GM12873 (cell line): ENCODE measurements at regions not wholly inside any gene's neighbourhood (a gene's known extent, or its start where the extent isn't known, plus 50 kb on each side); places are given as distances from the start of the nearest gene placed in this dataset.

ENCODE experiments used
- TF ChIP-seq, protein P1 (sequence below): IDR thresholded peaks from 2 replicates; pipeline ENCODE4 v1.5.1; 2012; ENCODE audit warnings: low read depth, mild to moderate bottlenecking, moderate library complexity, low read length, control low read depth; ENCODE audit not compliant: insufficient read depth; ENCODE audit errors: missing control alignments

DNA sequence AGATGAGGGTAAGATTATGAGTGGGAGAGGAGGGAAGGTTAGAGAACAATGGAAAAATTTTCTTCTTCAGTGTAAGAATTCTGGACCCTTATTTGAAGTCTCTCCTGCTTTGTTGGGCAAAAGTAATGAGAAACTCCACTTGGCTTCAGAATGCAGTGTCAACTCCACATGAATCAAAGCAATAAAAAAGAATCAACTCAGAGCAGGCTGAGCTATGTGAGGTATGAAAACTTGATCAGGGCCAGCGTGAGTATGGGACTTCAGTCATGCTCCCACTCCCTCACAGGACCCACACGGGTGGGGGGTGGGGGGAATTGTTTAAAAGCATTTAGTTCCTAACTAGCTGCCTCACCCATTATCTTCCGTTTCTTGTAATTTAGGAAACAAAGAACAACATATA lies 502.2 kb downstream of the PDCD6IP start:
- TF ChIP-seq, protein P1, sequence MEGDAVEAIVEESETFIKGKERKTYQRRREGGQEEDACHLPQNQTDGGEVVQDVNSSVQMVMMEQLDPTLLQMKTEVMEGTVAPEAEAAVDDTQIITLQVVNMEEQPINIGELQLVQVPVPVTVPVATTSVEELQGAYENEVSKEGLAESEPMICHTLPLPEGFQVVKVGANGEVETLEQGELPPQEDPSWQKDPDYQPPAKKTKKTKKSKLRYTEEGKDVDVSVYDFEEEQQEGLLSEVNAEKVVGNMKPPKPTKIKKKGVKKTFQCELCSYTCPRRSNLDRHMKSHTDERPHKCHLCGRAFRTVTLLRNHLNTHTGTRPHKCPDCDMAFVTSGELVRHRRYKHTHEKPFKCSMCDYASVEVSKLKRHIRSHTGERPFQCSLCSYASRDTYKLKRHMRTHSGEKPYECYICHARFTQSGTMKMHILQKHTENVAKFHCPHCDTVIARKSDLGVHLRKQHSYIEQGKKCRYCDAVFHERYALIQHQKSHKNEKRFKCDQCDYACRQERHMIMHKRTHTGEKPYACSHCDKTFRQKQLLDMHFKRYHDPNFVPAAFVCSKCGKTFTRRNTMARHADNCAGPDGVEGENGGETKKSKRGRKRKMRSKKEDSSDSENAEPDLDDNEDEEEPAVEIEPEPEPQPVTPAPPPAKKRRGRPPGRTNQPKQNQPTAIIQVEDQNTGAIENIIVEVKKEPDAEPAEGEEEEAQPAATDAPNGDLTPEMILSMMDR: no peak

DNA sequence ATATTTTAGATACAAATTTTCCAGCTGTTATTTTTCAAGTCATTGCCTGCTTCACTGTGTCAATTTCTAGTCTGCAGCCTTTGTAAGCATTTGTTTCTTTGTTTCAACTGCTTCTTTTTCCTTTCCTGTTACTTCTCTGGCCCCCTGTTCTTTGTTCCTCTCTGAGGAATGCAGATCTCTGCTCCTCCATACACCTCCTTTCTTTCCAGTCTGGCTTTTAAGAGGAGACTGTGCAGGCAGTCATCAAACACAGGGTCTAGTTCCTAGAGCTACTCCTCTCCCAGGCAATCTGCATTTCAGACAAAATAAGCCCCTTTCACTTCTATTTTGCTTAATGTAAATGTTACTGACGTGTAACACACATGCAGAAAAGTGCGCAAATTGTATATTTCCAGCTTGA lies 502.9 kb downstream of the PDCD6IP start:
- TF ChIP-seq, protein P1: no peak

DNA sequence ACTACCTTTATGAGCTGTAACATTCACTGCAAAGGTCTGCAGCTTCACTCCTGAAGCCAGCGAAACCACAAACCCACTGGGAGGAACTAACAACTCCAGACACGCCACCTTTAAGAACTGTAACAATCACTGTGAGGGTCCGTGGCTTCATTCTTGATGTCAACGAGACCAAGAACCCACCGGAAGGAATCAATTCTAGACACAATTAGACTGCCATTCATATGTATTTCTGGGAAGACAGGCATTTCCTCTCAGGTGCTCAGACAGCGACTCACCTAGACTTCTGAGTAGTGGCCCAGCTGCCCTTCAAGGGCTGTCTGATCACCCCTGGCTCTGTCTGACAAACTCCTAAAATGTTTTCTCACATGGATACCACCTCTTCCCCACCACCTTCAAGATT lies 506.8 kb downstream of the PDCD6IP start:
- TF ChIP-seq, protein P1: no peak

DNA sequence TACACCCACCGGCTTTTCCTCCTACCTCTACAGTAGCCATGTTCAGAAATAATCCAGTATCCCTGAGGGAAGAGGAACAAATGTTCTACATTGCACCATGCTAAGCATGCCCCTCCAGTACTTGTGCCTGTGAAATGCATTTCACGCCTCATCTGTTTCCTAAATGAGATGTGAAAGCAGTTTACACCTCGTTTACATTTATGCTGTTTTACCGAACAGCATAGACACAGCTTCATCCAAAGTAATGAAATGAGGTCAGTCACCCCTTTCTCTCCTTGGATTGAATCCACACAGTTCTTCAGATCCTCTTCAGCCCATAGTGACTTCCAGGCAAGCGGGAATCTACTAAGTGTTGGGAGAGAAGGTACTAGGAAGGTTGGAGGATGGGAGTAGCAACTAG lies 514.3 kb downstream of the PDCD6IP start:
- TF ChIP-seq, protein P1: no peak

DNA sequence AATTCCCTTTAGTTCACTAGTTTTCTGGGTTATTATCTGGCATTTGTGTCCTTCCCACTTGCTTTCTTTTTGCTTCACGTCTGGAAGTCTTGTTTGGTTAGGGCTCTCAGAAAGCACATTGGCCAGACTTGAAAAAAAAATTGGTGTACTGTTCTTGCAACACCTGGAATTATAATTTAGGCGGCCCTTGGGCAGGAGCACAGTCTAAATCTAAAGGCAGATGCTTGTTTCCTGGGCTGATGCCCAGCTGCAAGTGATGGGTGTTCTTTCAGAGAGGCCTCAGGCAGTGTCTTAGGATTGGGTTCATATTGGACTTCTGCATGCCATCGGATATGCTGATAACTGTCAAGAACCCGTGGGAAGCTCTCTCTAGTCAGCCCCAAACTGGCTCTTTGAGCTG lies 521.5 kb downstream of the PDCD6IP start:
- TF ChIP-seq, protein P1: no peak

- TF ChIP-seq, protein P1: no peak
These were observed 525.1 kb downstream of the PDCD6IP start for GRCh38 chr3:34323517-34323916.

DNA sequence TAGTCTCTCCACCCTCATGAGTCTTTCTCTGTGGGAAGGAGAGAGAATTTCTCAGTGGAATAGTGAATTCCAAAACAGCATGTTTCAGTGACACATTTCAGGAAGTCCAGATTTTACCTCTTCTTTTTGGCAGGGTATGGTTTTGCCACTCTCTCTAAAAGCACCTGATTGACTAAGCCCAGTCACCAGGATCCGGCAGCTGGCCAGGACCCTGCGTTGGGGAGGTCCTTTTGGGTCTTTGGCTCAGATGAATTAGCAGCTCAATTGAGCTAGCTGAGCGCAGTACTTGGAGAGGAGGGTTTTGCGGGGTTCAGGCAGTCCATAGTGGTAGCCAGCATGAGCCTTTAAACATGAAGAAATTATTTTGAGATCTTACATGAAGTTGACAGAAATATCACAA lies 548.2 kb downstream of the PDCD6IP start:
- TF ChIP-seq, protein P1: no peak
